ENCODE measurements at regions not wholly inside any gene's neighbourhood (a gene's known extent, or its start where the extent isn't known, plus 50 kb on each side); places are given as distances from the start of the nearest gene placed in this dataset.

GRCh38 chr1:199311478-199312262 lies 672.8 kb downstream of the PTPRC start:
- Mint-ChIP-seq H3K9me3 (no peaks in the 10 kb centered on the region), H3K4me3 (no peak overlapping the region), H3K27ac (no peak overlapping the region), H3K36me3 (ENCODE audit: low read depth) (no peaks in the 10 kb centered on the region), H3K4me1 (ENCODE audit: low read depth) (no peaks in the 10 kb centered on the region), H3K27me3 (ENCODE audit: low read depth) (peaks cover 28% of the 10 kb centered on the region)

GRCh38 chr1:199312626-199313025 lies 673.8 kb downstream of the PTPRC start:
- Mint-ChIP-seq H3K36me3 (ENCODE audit: low read depth) (no peaks in the 10 kb centered on the region), H3K27ac (no peak overlapping the region), H3K27me3 (ENCODE audit: low read depth) (peaks cover 33% of the 10 kb centered on the region), H3K4me3 (no peak overlapping the region), H3K4me1 (ENCODE audit: low read depth) (no peaks in the 10 kb centered on the region), H3K9me3 (no peaks in the 10 kb centered on the region)

- no peaks in the 10 kb centered on the region for H3K36me3 Mint-ChIP-seq (ENCODE audit: low read depth)
- H3K4me1 Mint-ChIP-seq (ENCODE audit: low read depth), result no peaks in the 10 kb centered on the region
- H3K9me3 Mint-ChIP-seq, result no peaks in the 10 kb centered on the region
- H3K27ac Mint-ChIP-seq, result no peak overlapping the region
- peaks cover 35% of the 10 kb centered on the region for H3K27me3 Mint-ChIP-seq (ENCODE audit: low read depth)
- H3K4me3 Mint-ChIP-seq, result no peak overlapping the region
Observed at GRCh38 chr1:199313444-199313843, 674.6 kb downstream of the PTPRC start.

- Mint-ChIP-seq H3K27me3 (ENCODE audit: low read depth) (peaks cover 28% of the 10 kb centered on the region), H3K9me3 (no peaks in the 10 kb centered on the region), H3K27ac (no peak overlapping the region), H3K4me1 (ENCODE audit: low read depth) (no peaks in the 10 kb centered on the region), H3K4me3 (no peak overlapping the region), H3K36me3 (ENCODE audit: low read depth) (no peaks in the 10 kb centered on the region)
Observed at GRCh38 chr1:199319341-199319740, 680.5 kb downstream of the PTPRC start.

- Mint-ChIP-seq H3K27ac (no peak overlapping the region), H3K4me1 (ENCODE audit: low read depth) (no peaks in the 10 kb centered on the region), H3K27me3 (ENCODE audit: low read depth) (peaks cover 22% of the 10 kb centered on the region), H3K36me3 (ENCODE audit: low read depth) (no peaks in the 10 kb centered on the region), H3K9me3 (peaks cover 4% of the 10 kb centered on the region), H3K4me3 (no peak overlapping the region)
Observed at GRCh38 chr1:199322278-199322677, 683.4 kb downstream of the PTPRC start.

GRCh38 chr1:199333180-199333579 lies 694.3 kb upstream of the NR5A2 start:
- H3K27ac Mint-ChIP-seq, result no peak overlapping the region
- no peak overlapping the region for H3K4me3 Mint-ChIP-seq
- no peaks in the 10 kb centered on the region for H3K4me1 Mint-ChIP-seq (ENCODE audit: low read depth)
- peaks cover 9% of the 10 kb centered on the region for H3K27me3 Mint-ChIP-seq (ENCODE audit: low read depth)
- H3K9me3 Mint-ChIP-seq, result no peaks in the 10 kb centered on the region
- no peaks in the 10 kb centered on the region for H3K36me3 Mint-ChIP-seq (ENCODE audit: low read depth)

GRCh38 chr1:199335496-199335895 lies 692.0 kb upstream of the NR5A2 start:
- Mint-ChIP-seq H3K4me1 (ENCODE audit: low read depth) (no peaks in the 10 kb centered on the region), H3K36me3 (ENCODE audit: low read depth) (no peaks in the 10 kb centered on the region), H3K27me3 (ENCODE audit: low read depth) (peaks cover 29% of the 10 kb centered on the region), H3K9me3 (no peaks in the 10 kb centered on the region), H3K4me3 (no peak overlapping the region), H3K27ac (no peak overlapping the region)

- Mint-ChIP-seq H3K4me3 (no peak overlapping the region), H3K27ac (no peak overlapping the region), H3K4me1 (ENCODE audit: low read depth) (no peaks in the 10 kb centered on the region), H3K27me3 (ENCODE audit: low read depth) (peaks cover 35% of the 10 kb centered on the region), H3K36me3 (ENCODE audit: low read depth) (no peaks in the 10 kb centered on the region), H3K9me3 (no peaks in the 10 kb centered on the region)
Observed at GRCh38 chr1:199336745-199337640, 690.5 kb upstream of the NR5A2 start.

- no peaks in the 10 kb centered on the region for H3K4me1 Mint-ChIP-seq (ENCODE audit: low read depth)
- H3K27ac Mint-ChIP-seq, result no peak overlapping the region
- H3K36me3 Mint-ChIP-seq (ENCODE audit: low read depth), result no peaks in the 10 kb centered on the region
- H3K4me3 Mint-ChIP-seq, result no peak overlapping the region
- peaks cover 42% of the 10 kb centered on the region for H3K27me3 Mint-ChIP-seq (ENCODE audit: low read depth)
- peaks cover 3% of the 10 kb centered on the region for H3K9me3 Mint-ChIP-seq
Observed at GRCh38 chr1:199338760-199339159, 688.8 kb upstream of the NR5A2 start.

- H3K27me3 Mint-ChIP-seq (ENCODE audit: low read depth), result peaks cover 5% of the 10 kb centered on the region
- H3K4me1 Mint-ChIP-seq (ENCODE audit: low read depth), result no peaks in the 10 kb centered on the region
- peaks cover 8% of the 10 kb centered on the region for H3K9me3 Mint-ChIP-seq
- H3K36me3 Mint-ChIP-seq (ENCODE audit: low read depth), result no peaks in the 10 kb centered on the region
- no peak overlapping the region for H3K27ac Mint-ChIP-seq
- H3K4me3 Mint-ChIP-seq, result no peak overlapping the region
Observed at GRCh38 chr1:199352351-199352750, 675.2 kb upstream of the NR5A2 start.

- H3K4me1 Mint-ChIP-seq (ENCODE audit: low read depth), result no peaks in the 10 kb centered on the region
- H3K4me3 Mint-ChIP-seq, result no peak overlapping the region
- no peaks in the 10 kb centered on the region for H3K36me3 Mint-ChIP-seq (ENCODE audit: low read depth)
- no peaks in the 10 kb centered on the region for H3K27me3 Mint-ChIP-seq (ENCODE audit: low read depth)
- H3K27ac Mint-ChIP-seq, result no peak overlapping the region
- peaks cover 2% of the 10 kb centered on the region for H3K9me3 Mint-ChIP-seq
Observed at GRCh38 chr1:199353906-199354305, 673.6 kb upstream of the NR5A2 start.

GRCh38 chr1:199356561-199356960 lies 670.9 kb upstream of the NR5A2 start:
- H3K27me3 Mint-ChIP-seq (ENCODE audit: low read depth), result no peaks in the 10 kb centered on the region
- H3K4me3 Mint-ChIP-seq, result no peak overlapping the region
- H3K36me3 Mint-ChIP-seq (ENCODE audit: low read depth), result no peaks in the 10 kb centered on the region
- H3K9me3 Mint-ChIP-seq, result no peaks in the 10 kb centered on the region
- H3K4me1 Mint-ChIP-seq (ENCODE audit: low read depth), result no peaks in the 10 kb centered on the region
- no peak overlapping the region for H3K27ac Mint-ChIP-seq

GRCh38 chr1:199357599-199357998 lies 669.9 kb upstream of the NR5A2 start:
- Mint-ChIP-seq H3K36me3 (ENCODE audit: low read depth) (no peaks in the 10 kb centered on the region), H3K4me1 (ENCODE audit: low read depth) (no peaks in the 10 kb centered on the region), H3K27ac (no peak overlapping the region), H3K4me3 (no peak overlapping the region), H3K9me3 (no peaks in the 10 kb centered on the region), H3K27me3 (ENCODE audit: low read depth) (no peaks in the 10 kb centered on the region)

GRCh38 chr1:199362996-199363395 lies 664.5 kb upstream of the NR5A2 start:
- Mint-ChIP-seq H3K9me3 (no peaks in the 10 kb centered on the region), H3K4me1 (ENCODE audit: low read depth) (no peaks in the 10 kb centered on the region), H3K27ac (no peak overlapping the region), H3K27me3 (ENCODE audit: low read depth) (no peaks in the 10 kb centered on the region), H3K4me3 (no peak overlapping the region), H3K36me3 (ENCODE audit: low read depth) (no peaks in the 10 kb centered on the region)

GRCh38 chr1:199373139-199373538 lies 654.4 kb upstream of the NR5A2 start:
- Mint-ChIP-seq H3K27me3 (ENCODE audit: low read depth) (peaks cover 3% of the 10 kb centered on the region), H3K27ac (no peak overlapping the region), H3K36me3 (ENCODE audit: low read depth) (no peaks in the 10 kb centered on the region), H3K4me1 (ENCODE audit: low read depth) (peaks cover 5% of the 10 kb centered on the region), H3K9me3 (peaks cover 4% of the 10 kb centered on the region), H3K4me3 (no peak overlapping the region)
